NB4 (cell line): ENCODE measurements at regions not wholly inside any gene's neighbourhood (a gene's known extent, or its start where the extent isn't known, plus 50 kb on each side); places are given as distances from the start of the nearest gene placed in this dataset.

Experiments used
- DNase-seq: peaks from one replicate; pipeline ENCODE4 v3.0.0; 2010; ENCODE audit warnings: low read depth
- H3K4me3 ChIP-seq: one replicate; pipeline ENCODE4 v1.5.1; 2011; ENCODE audit warnings: mild to moderate bottlenecking, low read depth, low read length, moderate library complexity
- CTCF ChIP-seq: IDR thresholded peaks from one replicate; pipeline ENCODE4 v1.5.1; 2012; ENCODE audit warnings: low read depth, low read length
- MYC ChIP-seq: IDR thresholded peaks from 2 replicates; pipeline ENCODE4 v1.6.1; 2011; ENCODE audit warnings: low read depth, low read length
- POLR2A ChIP-seq: IDR thresholded peaks from 2 replicates; pipeline ENCODE4 v1.6.1; 2011; ENCODE audit warnings: mild to moderate bottlenecking; ENCODE audit not compliant: insufficient read length; ENCODE audit errors: extremely low read depth
- TF ChIP-seq, protein P1 (sequence below): IDR thresholded peaks from 2 replicates; pipeline ENCODE4 v1.6.1; 2011; ENCODE audit warnings: low read depth, low read length

- TF ChIP-seq CTCF = no peak
- no peak for TF ChIP-seq MYC
- no peak for TF ChIP-seq POLR2A
- TF ChIP-seq, protein P1, sequence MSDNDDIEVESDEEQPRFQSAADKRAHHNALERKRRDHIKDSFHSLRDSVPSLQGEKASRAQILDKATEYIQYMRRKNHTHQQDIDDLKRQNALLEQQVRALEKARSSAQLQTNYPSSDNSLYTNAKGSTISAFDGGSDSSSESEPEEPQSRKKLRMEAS = no peak
- DNase-seq = no peak
- no peak overlapping the region for H3K4me3 ChIP-seq
Observed at GRCh38 chr14:31950764-31951637, 126.1 kb upstream of the ARHGAP5 start.

- H3K4me3 ChIP-seq = no peak overlapping the region
- TF ChIP-seq, protein P1 = no peak
- TF ChIP-seq POLR2A (no peak), CTCF (no peak), MYC (no peak)
- DNase-seq = no peak
Observed at GRCh38 chr14:31951638-31951964, 125.5 kb upstream of the ARHGAP5 start.

DNA sequence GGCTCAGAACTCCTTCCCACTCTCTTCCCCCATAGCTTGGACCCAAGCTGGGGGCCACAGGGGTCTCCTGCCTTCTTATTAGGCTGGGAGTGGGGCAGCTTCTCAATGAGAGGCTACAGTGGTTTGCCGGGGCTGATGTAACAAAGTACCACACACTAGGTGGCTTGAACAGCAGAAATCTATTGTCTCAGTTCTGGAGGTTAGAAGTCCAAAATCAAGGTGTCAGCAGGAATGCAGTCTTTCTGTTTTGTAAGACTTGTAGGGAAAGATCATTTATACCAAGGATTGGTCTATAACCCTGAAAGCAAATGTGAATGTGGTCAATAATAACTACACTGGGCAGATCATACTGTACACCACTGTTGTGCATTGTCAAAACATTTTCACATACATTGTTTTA is 124.5 kb upstream of the ARHGAP5 start:
- DNase-seq = no peak
- H3K4me3 ChIP-seq = no peak overlapping the region
- no peak for TF ChIP-seq POLR2A
- no peak for TF ChIP-seq CTCF
- no peak for TF ChIP-seq MYC
- TF ChIP-seq, protein P1 = no peak

GRCh38 chr14:31953210-31953609 is 123.9 kb upstream of the ARHGAP5 start:
- TF ChIP-seq POLR2A = no peak
- no peak for TF ChIP-seq MYC
- no peak for TF ChIP-seq CTCF
- TF ChIP-seq, protein P1 = no peak
- no peak overlapping the region for H3K4me3 ChIP-seq
- no peak for DNase-seq

DNA sequence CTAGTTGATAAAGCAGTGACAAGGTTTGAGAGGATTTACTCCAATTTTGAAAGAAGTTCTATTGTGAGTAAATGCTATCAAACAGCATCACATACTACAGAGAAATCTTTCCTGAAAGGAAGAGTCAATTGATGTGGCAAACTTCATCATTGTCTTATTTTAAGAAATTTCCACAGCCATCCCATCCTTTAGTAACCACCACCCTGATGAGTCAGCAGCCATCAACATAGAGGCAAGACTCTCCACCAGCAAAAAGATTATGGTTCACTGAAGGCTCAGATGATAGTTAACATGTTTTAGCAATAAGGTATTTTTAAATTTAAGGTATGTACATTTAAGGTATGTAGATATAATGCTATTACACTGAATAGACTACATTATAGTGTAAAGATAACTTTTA is 122.1 kb upstream of the ARHGAP5 start:
- no peak for DNase-seq
- no peak for TF ChIP-seq MYC
- TF ChIP-seq CTCF = no peak
- TF ChIP-seq, protein P1 = no peak
- TF ChIP-seq POLR2A = no peak
- no peak overlapping the region for H3K4me3 ChIP-seq
